Lower leg skin (tissue), 3 donors: ENCODE measurements at regions not wholly inside any gene's neighbourhood (a gene's known extent, or its start where the extent isn't known, plus 50 kb on each side); places are given as distances from the start of the nearest gene placed in this dataset.

Experiments used
- POLR2A ChIP-seq, 2 donors: fragments of 450-650 bp; IDR thresholded peaks; one replicate each; pipeline ENCODE4 v1.6.1; 2016 to 2017; ENCODE audit warnings: antibody characterized with exemption in 2 of 2, mild to moderate bottlenecking in 1 of 2, moderate library complexity in 1 of 2
- TF ChIP-seq, protein P1 (sequence below), 3 donors: fragments of 450-650 bp; IDR thresholded peaks; one replicate each; pipeline ENCODE4 v1.5.1; 2016; ENCODE audit warnings: antibody characterized with exemption in 3 of 3, mild to moderate bottlenecking in 3 of 3, moderate library complexity in 2 of 3

DNA sequence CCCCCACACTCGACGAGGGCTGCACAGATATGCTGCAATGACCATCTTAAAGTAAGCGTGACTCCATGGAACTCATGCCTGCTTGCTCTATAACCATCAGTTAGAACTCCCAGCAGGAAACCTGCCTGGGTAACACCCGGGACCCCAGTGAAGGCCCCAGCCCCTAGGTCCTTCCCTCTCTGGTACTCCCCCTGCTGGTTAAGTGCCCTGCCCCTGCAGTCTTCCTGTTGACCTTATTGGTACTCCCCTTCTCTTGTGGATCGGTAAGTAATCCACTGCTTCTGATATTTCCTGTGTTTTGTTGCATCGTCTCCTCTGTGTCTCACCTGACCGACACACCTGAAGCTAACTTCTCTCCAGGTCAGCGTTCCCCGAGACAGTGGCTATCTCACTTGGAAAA, 104.8 kb upstream of the COG2 start:
- TF ChIP-seq, protein P1, sequence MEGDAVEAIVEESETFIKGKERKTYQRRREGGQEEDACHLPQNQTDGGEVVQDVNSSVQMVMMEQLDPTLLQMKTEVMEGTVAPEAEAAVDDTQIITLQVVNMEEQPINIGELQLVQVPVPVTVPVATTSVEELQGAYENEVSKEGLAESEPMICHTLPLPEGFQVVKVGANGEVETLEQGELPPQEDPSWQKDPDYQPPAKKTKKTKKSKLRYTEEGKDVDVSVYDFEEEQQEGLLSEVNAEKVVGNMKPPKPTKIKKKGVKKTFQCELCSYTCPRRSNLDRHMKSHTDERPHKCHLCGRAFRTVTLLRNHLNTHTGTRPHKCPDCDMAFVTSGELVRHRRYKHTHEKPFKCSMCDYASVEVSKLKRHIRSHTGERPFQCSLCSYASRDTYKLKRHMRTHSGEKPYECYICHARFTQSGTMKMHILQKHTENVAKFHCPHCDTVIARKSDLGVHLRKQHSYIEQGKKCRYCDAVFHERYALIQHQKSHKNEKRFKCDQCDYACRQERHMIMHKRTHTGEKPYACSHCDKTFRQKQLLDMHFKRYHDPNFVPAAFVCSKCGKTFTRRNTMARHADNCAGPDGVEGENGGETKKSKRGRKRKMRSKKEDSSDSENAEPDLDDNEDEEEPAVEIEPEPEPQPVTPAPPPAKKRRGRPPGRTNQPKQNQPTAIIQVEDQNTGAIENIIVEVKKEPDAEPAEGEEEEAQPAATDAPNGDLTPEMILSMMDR (IDR thresholded peaks at IDR 0.05) = no peak
- TF ChIP-seq POLR2A (IDR thresholded peaks at IDR 0.05) = no peak
